ENCODE measurements at regions not wholly inside any gene's neighbourhood (a gene's known extent, or its start where the extent isn't known, plus 50 kb on each side); places are given as distances from the start of the nearest gene placed in this dataset.

GRCh38 chr4:145338568-145338967 is 143.1 kb upstream of the SMAD1 start:
- TF ChIP-seq, protein P1, sequence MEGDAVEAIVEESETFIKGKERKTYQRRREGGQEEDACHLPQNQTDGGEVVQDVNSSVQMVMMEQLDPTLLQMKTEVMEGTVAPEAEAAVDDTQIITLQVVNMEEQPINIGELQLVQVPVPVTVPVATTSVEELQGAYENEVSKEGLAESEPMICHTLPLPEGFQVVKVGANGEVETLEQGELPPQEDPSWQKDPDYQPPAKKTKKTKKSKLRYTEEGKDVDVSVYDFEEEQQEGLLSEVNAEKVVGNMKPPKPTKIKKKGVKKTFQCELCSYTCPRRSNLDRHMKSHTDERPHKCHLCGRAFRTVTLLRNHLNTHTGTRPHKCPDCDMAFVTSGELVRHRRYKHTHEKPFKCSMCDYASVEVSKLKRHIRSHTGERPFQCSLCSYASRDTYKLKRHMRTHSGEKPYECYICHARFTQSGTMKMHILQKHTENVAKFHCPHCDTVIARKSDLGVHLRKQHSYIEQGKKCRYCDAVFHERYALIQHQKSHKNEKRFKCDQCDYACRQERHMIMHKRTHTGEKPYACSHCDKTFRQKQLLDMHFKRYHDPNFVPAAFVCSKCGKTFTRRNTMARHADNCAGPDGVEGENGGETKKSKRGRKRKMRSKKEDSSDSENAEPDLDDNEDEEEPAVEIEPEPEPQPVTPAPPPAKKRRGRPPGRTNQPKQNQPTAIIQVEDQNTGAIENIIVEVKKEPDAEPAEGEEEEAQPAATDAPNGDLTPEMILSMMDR (IDR thresholded peaks at IDR 0.05; ENCODE audit: low read depth, low read length): no peak
- H3K4me3 ChIP-seq (ENCODE audit: low read depth, low read length): no peak overlapping the region

DNA sequence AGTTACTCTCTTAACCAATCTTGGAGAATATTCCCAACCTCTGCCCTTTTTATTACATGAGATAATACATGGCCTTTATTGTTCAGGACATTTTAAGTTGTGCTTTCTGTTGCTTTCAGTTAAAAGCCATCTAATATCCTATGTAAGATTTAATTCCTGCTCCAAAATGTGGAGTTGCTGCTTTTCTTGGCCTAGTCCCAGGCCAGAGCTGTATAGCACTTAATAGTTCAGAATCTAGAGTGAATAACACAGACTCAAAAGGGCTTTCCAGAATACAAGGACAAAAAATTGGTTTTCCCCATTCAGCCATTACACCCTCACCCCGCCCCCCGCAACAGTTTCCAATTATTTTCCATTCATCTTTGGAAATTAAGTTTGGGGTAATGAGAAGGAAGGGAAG is 144.3 kb upstream of the SMAD1 start:
- H3K4me3 ChIP-seq (ENCODE audit: low read depth, low read length): no peak overlapping the region
- TF ChIP-seq, protein P1 (IDR thresholded peaks at IDR 0.05; ENCODE audit: low read depth, low read length): no peak

DNA sequence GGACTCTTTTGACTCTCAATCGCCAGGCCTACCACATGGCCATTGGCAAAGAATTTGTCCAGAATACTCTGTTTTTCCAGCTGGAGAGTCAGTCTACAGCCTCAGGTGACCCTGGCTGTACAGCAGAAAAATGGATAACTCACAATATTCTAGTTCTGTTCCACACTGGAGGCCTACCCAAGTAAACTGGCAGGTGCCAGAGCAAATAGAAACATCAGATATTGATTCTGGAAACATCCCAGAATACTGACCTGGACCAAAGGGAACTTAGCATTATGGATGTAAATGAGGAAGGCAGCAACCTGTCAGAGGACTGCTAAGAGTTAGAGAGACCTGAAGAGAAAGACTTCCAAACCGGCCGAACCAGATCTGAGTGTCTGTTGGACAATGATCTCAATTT is 147.9 kb upstream of the SMAD1 start:
- TF ChIP-seq, protein P1 (IDR thresholded peaks at IDR 0.05; ENCODE audit: low read depth, low read length): no peak
- H3K4me3 ChIP-seq (ENCODE audit: low read depth, low read length): no peak overlapping the region

DNA sequence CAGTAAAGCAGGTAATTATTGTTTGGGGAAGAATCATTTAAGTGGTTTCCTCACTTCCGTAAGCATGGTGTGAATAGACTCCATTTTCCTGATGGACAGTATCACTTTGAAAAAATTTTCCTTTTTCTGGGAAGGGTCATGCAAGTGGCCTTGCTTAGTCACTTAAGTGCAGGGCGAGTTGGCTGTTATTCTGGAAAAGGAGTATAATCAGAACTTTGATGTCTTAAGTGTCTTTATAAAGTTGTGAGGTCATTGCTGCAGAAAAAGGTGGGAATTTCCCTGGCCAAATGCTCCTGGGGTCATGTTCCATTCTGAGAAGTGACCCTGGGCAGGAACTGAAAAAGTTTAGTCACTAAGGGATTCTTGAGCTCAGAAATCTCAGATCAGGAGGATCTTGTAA is 146.1 kb upstream of the OTUD4 start:
- TF ChIP-seq, protein P1 (IDR thresholded peaks at IDR 0.05; ENCODE audit: low read depth, low read length): no peak
- no peak overlapping the region for H3K4me3 ChIP-seq (ENCODE audit: low read depth, low read length)

DNA sequence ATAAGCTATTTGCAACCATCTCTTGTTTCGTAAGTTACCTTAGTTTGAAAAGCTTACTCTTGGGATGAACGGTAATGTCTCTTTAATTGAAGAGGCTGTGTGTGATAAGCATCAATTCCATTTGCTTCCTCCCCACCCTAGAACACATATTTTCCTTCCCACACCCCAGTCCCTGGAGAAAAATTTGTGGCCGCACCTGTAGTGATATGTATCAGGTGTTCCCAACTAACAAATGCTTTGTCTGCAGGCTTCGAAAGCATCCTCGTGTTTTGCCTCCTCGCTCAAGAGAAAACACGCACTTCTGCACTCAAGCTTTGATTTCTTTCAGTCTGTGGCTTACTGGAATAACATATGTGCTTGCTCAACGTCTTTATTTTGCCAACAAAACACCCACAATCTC is 143.8 kb upstream of the OTUD4 start:
- H3K4me3 ChIP-seq (ENCODE audit: low read depth, low read length): no peak overlapping the region
- TF ChIP-seq, protein P1 (IDR thresholded peaks at IDR 0.05; ENCODE audit: low read depth, low read length): no peak

GRCh38 chr4:145320294-145320693 is 139.9 kb upstream of the OTUD4 start:
- no peak overlapping the region for H3K4me3 ChIP-seq (ENCODE audit: low read depth, low read length)
- TF ChIP-seq, protein P1 (IDR thresholded peaks at IDR 0.05; ENCODE audit: low read depth, low read length): no peak

- TF ChIP-seq, protein P1 (IDR thresholded peaks at IDR 0.05; ENCODE audit: low read depth, low read length): no peak
- H3K4me3 ChIP-seq (ENCODE audit: low read depth, low read length): no peak overlapping the region
Observed at GRCh38 chr4:145319751-145320150, 139.4 kb upstream of the OTUD4 start.

Data from WI38 (cell line).